Epithelial cell of prostate (primary cell): ENCODE measurements at regions not wholly inside any gene's neighbourhood (a gene's known extent, or its start where the extent isn't known, plus 50 kb on each side); places are given as distances from the start of the nearest gene placed in this dataset.

ENCODE experiments used
- DNase-seq: peaks from one replicate; pipeline ENCODE4 v3.0.0-alpha.2; 2011; ENCODE audit warnings: low read depth, low spot score
- H3K27ac ChIP-seq: fragments of 450-650 bp; 2 replicates; pipeline ENCODE4 v1.5.1; 2017; ENCODE audit warnings: mild to moderate bottlenecking

GRCh38 chr14:49527221-49527620, 59.0 kb downstream of the RPS29 start:
- H3K27ac ChIP-seq, result no peak overlapping the region
- no peak for DNase-seq

DNA sequence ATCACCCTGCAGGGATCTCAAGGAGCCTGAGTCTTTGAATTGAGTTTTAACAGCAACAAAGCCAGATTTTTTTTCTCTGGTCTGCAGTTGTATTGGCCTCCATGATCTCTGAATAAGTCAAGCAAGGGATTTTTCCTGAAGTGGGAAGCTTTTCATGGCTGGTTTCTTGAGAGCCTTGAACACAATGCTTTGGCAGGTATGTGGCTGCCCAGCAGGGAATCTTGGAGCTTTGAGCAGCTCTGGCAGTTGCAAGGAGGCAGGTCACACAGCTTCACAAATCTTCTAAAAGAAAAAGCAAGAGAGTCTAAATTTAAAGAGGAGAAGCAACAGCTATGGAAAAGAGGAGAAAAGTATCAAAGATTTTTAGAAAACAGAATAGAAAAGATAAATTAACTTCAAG, 60.1 kb downstream of the RPS29 start:
- H3K27ac ChIP-seq, result no peak overlapping the region
- no peak for DNase-seq

DNA sequence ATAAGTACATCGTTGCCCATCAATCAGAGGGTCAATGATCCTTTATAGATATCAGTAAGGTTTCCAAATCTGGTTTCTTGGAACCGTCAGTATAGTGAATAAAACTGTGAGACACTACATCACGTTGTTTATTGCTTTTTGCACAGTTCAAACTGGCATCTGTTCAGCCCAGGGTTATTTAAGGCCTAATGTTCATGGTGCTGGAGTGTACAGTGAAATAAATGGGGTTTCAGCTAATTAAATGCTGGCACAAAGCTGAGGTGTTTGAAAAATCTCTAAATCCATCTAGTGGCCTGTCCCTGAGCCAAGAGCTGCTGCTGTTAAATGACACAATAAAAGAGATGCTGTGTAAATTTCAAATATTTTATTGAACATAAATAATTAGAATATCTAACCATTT, 69.9 kb downstream of the RPS29 start:
- DNase-seq, result no peak
- no peak overlapping the region for H3K27ac ChIP-seq

- no peak for DNase-seq
- H3K27ac ChIP-seq, result peak overlapping the region; percentile 79
These were observed 73.6 kb downstream of the RPS29 start for GRCh38 chr14:49512571-49512970.

DNA sequence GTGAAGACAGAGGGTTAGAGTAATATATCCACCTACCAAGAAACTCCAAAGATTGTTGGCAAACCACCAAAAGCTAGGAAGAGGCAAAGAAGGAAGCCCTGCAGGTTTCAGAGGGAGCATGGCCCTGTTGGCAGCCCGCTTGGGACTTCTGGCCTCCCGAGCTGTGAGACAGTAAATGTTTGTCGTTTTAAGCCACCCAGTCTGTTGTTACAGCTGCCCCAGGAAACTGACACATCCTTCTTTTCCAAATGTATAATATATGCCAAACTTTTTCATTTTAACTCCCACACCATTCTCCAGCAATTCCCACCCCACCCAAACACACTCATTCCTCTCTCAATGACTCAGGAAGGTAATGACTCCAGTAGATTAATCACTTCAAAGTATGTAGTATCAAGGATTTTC, 74.0 kb downstream of the RPS29 start:
- H3K27ac ChIP-seq, result peak overlapping the region; percentile 79

DNA sequence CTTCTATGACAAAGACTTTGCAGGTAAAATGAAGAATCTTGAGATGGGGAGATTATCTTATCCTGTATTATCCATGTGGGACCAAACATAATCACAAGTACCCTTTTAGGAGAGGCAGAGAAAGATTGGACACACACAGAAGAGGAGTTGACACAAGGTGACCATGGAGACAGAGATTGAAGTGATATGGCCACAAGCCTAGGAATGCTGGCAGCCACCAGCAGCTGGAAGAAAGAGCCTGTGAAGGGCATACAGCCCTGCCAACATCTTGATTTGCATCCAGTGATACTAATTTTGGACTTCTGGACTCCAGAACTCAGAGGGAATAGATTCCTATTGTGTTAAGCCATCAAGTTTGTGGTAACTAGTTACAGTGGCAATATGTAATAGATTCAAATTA, 78.1 kb downstream of the RPS29 start:
- no peak overlapping the region for H3K27ac ChIP-seq
- DNase-seq, result no peak

More for the DNA sequence above, 74.0 kb downstream of the RPS29 start:
- DNase-seq, result peak; percentile 77

DNA sequence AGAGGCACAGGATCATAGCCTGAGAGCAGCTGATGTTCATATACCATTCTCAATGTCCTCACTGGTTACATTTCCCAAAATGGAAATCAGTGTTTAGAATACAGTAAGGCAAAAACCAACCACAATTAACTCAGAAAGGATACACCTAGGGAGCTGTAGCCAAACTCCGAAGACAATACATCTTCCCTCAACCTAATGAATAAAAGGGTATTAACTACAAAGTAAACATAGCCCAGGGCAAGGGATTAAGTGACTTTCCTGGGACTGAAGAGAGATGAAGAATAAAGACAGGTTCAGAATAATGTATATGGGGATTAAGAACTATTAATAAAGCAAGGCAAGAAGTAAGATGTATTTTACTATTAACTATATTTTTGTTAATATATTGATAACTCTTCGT, 79.5 kb downstream of the RPS29 start:
- DNase-seq, result no peak
- H3K27ac ChIP-seq, result peak overlapping the region; percentile 6

GRCh38 chr14:49505041-49505766, 81.0 kb downstream of the RPS29 start:
- DNase-seq, result peak; percentile 55
- H3K27ac ChIP-seq, result peak overlapping the region; percentile 57

- DNase-seq, result peak; percentile 26
These were observed 88.3 kb downstream of the RPS29 start for GRCh38 chr14:49497725-49498348.

DNA sequence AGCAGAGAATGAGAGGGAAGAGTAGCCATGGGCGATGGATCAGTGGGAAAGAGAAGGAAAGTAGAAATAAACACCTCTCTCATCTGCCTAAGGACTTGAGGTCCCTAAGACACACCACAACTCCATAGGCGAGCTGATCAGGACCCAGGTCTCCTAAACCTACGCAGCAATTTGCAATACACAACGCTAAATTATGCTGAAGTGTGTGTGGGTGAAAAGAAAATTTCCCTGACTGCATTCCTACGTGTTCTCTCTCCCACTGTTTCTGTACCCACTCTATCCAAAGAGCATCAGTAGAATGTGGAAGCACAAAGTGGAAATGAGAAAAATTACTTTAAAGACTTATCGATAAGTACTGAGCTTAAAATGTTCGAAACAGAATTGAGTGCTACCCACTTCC, 88.9 kb downstream of the RPS29 start:
- H3K27ac ChIP-seq, result no peak overlapping the region
- no peak for DNase-seq

More at GRCh38 chr14:49497725-49498348, 88.3 kb downstream of the RPS29 start:
- no peak overlapping the region for H3K27ac ChIP-seq

DNA sequence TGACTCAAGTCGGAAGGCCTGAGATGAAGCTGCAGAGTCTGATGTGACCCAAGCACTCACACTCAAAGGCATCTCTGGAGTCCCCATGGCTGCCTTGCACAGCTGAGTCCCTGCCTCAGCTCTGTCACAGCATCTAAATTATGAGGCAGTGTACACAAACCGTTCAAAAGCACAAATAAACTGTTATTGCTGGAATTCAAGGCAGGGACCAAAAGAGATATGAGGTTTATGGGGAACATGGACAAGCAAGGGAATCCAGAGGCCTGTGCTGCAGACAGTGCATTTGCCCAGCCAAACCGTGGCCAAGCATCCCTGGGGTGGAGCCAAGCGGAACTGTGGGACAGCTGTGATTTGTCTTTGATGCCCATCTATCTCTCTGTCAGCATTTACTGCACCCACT, 91.3 kb downstream of the RPS29 start:
- no peak overlapping the region for H3K27ac ChIP-seq
- no peak for DNase-seq

DNA sequence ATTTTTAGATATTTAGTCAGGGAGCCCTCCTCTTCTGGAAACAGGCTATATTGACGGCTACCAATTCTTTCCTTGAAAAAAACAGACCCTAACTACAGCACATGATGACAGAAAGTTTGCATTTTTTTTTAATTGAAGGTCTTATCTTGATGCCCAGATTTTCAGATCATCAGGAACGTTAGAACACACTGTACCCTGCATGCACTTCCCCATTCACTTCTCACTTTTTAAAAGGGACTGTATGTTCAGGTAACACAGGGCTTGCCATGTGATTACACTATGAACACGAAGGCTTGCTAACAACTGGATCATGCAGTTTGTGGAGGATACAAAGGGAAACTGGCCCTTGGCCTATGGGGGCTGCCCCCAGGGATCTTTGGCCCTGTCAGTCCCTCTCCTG, 92.6 kb downstream of the RPS29 start:
- DNase-seq, result no peak

GRCh38 chr14:49492151-49492550, 94.0 kb downstream of the RPS29 start:
- no peak overlapping the region for H3K27ac ChIP-seq
- DNase-seq, result no peak

More for the DNA sequence above, 92.6 kb downstream of the RPS29 start:
- no peak overlapping the region for H3K27ac ChIP-seq

DNA sequence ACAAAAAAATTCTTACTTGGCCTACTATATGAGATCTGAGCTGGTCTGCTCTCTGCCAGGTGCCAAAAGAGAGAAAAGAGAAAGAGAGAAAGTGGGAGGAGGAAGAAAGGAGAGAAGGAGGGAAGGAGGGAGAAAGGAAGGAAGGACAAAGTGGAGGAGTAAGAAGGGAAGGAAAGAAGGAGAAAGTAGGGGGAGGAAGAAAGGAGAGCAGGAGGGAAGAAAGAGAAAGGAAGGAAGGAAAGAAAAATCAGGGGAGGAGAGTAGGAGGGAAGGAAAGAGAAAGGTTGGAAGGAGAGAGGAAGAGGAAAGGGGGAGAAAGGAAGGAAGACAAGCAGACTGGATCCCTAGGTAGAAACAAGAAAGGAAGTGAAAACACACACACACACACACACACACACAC, 96.8 kb downstream of the RPS29 start:
- H3K27ac ChIP-seq, result no peak overlapping the region
- no peak for DNase-seq

- no peak overlapping the region for H3K27ac ChIP-seq
- no peak for DNase-seq
These were observed 98.9 kb downstream of the RPS29 start for GRCh38 chr14:49487238-49487637.

- no peak for DNase-seq
- H3K27ac ChIP-seq, result no peak overlapping the region
These were observed 100.9 kb downstream of the RPS29 start for GRCh38 chr14:49485290-49485689.

- no peak overlapping the region for H3K27ac ChIP-seq
- no peak for DNase-seq
These were observed 102.0 kb downstream of the RPS29 start for GRCh38 chr14:49484180-49484579.

GRCh38 chr14:49483268-49483667, 102.9 kb downstream of the RPS29 start:
- DNase-seq, result no peak
- no peak overlapping the region for H3K27ac ChIP-seq

DNA sequence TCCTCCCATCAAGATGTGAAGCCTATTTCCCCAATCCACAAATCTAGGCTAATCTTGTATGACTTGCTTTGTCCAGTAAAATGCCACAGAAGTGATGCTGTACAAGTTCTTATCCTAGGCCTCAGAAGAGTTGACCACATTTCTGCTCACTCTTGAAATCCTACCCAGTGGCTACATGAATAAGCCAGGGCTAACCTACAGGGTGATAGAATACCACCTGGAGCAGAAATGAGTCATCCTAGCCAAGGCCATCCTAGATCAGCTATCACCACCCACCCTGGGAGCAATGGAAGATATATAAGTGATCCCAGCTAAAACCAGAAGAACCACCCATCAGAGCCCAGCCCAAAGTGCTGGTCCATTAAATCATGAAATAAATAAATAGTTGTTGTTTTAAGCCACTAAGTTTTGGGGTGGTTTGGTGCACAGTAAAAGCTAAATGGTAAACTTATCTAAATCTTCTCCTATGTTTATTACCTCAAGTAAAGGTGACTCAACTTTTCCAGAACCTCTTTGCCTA, 105.1 kb downstream of the RPS29 start:
- no peak for DNase-seq
- no peak overlapping the region for H3K27ac ChIP-seq

DNA sequence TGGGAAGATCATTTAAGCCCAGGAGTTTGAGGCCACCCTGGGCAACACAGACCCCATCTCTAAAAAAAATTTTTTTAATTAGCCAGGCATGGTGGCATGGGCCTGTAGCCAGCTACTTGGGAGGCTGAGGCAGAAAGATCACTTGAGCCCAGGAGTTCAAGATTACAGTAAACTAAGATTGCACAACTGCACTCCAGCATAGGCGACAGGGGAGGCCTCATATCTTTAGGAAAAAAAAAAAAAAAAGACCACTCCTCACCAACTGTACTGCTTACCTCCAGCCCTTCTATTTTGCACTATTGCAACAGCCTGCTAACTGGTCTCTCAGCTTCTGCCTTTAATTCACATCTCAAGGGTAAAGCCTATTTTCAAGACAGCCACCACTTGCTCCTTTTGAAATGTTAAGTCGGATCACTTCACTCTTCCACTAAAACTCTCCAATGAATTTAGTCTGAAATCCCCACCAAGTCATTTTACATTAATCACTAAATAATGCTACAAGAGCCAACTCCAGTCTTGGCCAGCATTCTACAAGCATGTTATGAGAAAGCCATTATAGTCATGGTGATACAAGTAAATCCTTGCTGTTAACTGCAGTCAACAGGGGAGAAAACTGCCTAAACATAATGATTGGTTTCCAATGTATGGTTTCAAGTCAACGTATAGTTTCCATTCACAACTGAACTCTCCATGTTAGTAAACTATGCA, 106.0 kb downstream of the RPS29 start:
- no peak overlapping the region for H3K27ac ChIP-seq
- DNase-seq, result no peak

GRCh38 chr14:49479432-49479831, 106.7 kb downstream of the RPS29 start:
- no peak for DNase-seq
- no peak overlapping the region for H3K27ac ChIP-seq
